ENCODE measurements at regions not wholly inside any gene's neighbourhood (a gene's known extent, or its start where the extent isn't known, plus 50 kb on each side); places are given as distances from the start of the nearest gene placed in this dataset.

DNA sequence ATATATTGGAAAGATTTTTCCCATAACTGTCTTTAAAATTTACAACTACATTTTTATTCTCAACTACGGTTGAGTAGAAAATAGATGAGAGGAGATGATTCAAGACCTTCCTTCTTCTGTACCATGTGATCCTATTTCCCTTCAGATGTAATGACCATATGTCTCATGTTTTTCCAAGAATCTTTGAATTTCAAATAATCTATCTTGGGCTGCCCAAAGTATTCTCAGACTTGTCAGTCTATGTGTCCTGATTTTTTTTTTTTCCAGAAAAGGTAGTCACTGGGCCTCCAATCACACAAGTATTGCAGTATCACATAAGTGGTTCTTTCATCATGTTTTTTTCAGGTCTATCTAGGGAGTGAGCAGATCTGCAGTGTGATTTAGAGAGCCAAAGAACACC lies 392.4 kb downstream of the RFC3 start:
- Histone ChIP-seq H3K9me3 (replicated peaks in 1 of 2; ENCODE audit: control insufficient read depth in 2 of 2, insufficient read depth in 1 of 2, low read depth in 1 of 2, low read length in 2 of 2) (no peaks in the 10 kb centered on the region), H2BK15ac (ENCODE audit: low read length) (no peak overlapping the region), H3K79me1 (ENCODE audit: low read depth, low read length) (no peaks in the 10 kb centered on the region), H4K8ac (ENCODE audit: low read depth, low read length) (no peak overlapping the region), H2AFZ (ENCODE audit: low read length) (no peak overlapping the region), H3K23ac (ENCODE audit: low read depth, low read length, poor library complexity) (no peak overlapping the region), H3K18ac (ENCODE audit: low read length) (no peak overlapping the region), H3K27me3 (ENCODE audit: control insufficient read depth in 3 of 3, insufficient read depth in 3 of 3, low read depth in 1 of 3, low read length in 3 of 3) (peaks cover 0 to under 1% (median 0%) of the 10 kb centered on the region in 3 experiments), H3K27ac (replicated peaks; ENCODE audit: low read length) (no peak overlapping the region), H3K4me2 (ENCODE audit: insufficient read depth, low read length, poor library complexity, severe bottlenecking) (no peak overlapping the region), H3K4me1 (ENCODE audit: control insufficient read depth in 2 of 2, insufficient read depth in 1 of 2, low read depth in 1 of 2, low read length in 2 of 2) (no peaks in the 10 kb centered on the region), H3K14ac (ENCODE audit: low read length) (no peak overlapping the region), H3K4ac (ENCODE audit: low read length) (no peak overlapping the region), H3K36me3 (replicated peaks in 1 of 2; ENCODE audit: control insufficient read depth in 2 of 2, insufficient read depth in 2 of 2, low read length in 2 of 2) (no peaks in the 10 kb centered on the region), H4K91ac (ENCODE audit: low read depth, low read length, poor library complexity) (no peak overlapping the region), H2BK120ac (ENCODE audit: low read depth, low read length) (no peak overlapping the region), H3K4me3 (ENCODE audit: low read length in 2 of 2) (no peak overlapping the region), H2AK5ac (ENCODE audit: low read depth, low read length) (no peak overlapping the region), H2BK5ac (ENCODE audit: low read length) (no peak overlapping the region), H3K9ac (ENCODE audit: low read depth, low read length, poor library complexity) (no peak overlapping the region), H2BK12ac (ENCODE audit: low read length) (no peak overlapping the region)
- no CpG with 5 or more reads among the region's 1 CpG for WGBS, 2 donors (ENCODE audit: extremely low coverage in 2 of 2, insufficient read length in 2 of 2, insufficient replicate concordance in 1 of 2)
- no peak for DNase-seq (ENCODE audit: low spot score)

DNA sequence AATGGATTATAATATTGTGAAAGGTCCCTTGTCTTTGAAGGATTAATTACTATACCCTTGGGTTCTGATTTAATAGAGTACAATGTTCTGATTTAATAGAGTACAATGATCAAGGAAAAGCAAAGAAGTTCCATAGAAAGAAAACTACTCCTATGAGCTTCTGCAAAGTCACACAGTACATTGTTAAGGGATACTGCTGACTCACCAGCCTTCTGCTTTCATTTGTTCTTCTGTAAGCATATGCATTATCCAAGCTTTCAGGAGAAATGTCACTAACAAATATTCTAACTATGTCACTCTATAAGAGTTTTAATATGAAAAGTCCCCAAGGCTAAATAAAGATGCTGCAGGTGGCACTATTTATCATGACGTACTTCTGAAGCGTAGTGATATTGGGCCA lies 396.7 kb downstream of the RFC3 start:
- Histone ChIP-seq H2AK5ac (ENCODE audit: low read depth, low read length) (no peak overlapping the region), H3K4me2 (ENCODE audit: insufficient read depth, low read length, poor library complexity, severe bottlenecking) (no peak overlapping the region), H3K4me1 (ENCODE audit: control insufficient read depth in 2 of 2, insufficient read depth in 1 of 2, low read depth in 1 of 2, low read length in 2 of 2) (no peaks in the 10 kb centered on the region), H3K79me1 (ENCODE audit: low read depth, low read length) (no peaks in the 10 kb centered on the region), H3K14ac (ENCODE audit: low read length) (no peak overlapping the region), H3K36me3 (replicated peaks in 1 of 2; ENCODE audit: control insufficient read depth in 2 of 2, insufficient read depth in 2 of 2, low read length in 2 of 2) (no peaks in the 10 kb centered on the region), H3K9ac (ENCODE audit: low read depth, low read length, poor library complexity) (no peak overlapping the region), H3K4ac (ENCODE audit: low read length) (no peak overlapping the region), H3K27me3 (ENCODE audit: control insufficient read depth in 3 of 3, insufficient read depth in 3 of 3, low read depth in 1 of 3, low read length in 3 of 3) (peaks cover 0 to 3% (median 0%) of the 10 kb centered on the region in 3 experiments), H2BK12ac (ENCODE audit: low read length) (no peak overlapping the region), H2AFZ (ENCODE audit: low read length) (no peak overlapping the region), H2BK15ac (ENCODE audit: low read length) (no peak overlapping the region), H3K23ac (ENCODE audit: low read depth, low read length, poor library complexity) (no peak overlapping the region), H2BK5ac (ENCODE audit: low read length) (no peak overlapping the region), H3K4me3 (ENCODE audit: low read length in 2 of 2) (no peak overlapping the region), H3K27ac (replicated peaks; ENCODE audit: low read length) (no peak overlapping the region), H4K91ac (ENCODE audit: low read depth, low read length, poor library complexity) (no peak overlapping the region), H3K18ac (ENCODE audit: low read length) (no peak overlapping the region), H4K8ac (ENCODE audit: low read depth, low read length) (no peak overlapping the region), H3K9me3 (replicated peaks in 1 of 2; ENCODE audit: control insufficient read depth in 2 of 2, insufficient read depth in 1 of 2, low read depth in 1 of 2, low read length in 2 of 2) (no peaks in the 10 kb centered on the region), H2BK120ac (ENCODE audit: low read depth, low read length) (no peak overlapping the region)
- no peak for DNase-seq (ENCODE audit: low spot score)
- whole genome bisulfite sequencing, 2 donors (ENCODE audit: extremely low coverage in 2 of 2, insufficient read length in 2 of 2, insufficient replicate concordance in 1 of 2): no CpG with 5 or more reads among the region's 2 CpGs

DNA sequence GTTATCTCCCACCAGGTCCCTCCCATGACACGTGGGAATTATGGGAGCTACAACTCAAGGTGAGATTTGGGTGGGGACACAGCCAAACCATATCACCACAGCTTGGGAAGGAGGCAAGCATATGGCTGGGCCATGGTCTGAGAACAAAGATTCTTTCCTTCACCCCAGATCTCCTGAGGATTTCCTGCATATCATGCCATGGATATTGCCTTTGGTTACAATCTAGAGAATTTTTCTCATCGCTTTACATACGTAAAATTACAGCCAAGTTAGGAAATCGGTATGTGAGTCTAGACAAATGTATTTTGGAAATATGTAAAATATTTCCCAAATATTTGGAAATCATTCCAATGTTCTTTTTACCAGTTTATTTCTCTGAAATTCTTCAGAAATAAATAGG lies 398.3 kb downstream of the RFC3 start:
- H2BK5ac ChIP-seq (ENCODE audit: low read length): no peak overlapping the region
- peaks cover 0 to 3% (median 0%) of the 10 kb centered on the region in 3 experiments for H3K27me3 ChIP-seq (ENCODE audit: control insufficient read depth in 3 of 3, insufficient read depth in 3 of 3, low read depth in 1 of 3, low read length in 3 of 3)
- no CpG with 5 or more reads among the region's 4 CpGs for WGBS, 2 donors (ENCODE audit: extremely low coverage in 2 of 2, insufficient read length in 2 of 2, insufficient replicate concordance in 1 of 2)
- no peak overlapping the region for H2AK5ac ChIP-seq (ENCODE audit: low read depth, low read length)
- no peak overlapping the region for H3K4me2 ChIP-seq (ENCODE audit: insufficient read depth, low read length, poor library complexity, severe bottlenecking)
- H2BK12ac ChIP-seq (ENCODE audit: low read length): no peak overlapping the region
- H3K18ac ChIP-seq (ENCODE audit: low read length): no peak overlapping the region
- no peak for DNase-seq (ENCODE audit: low spot score)
- H3K4ac ChIP-seq (ENCODE audit: low read length): no peak overlapping the region
- H3K4me1 ChIP-seq (ENCODE audit: control insufficient read depth in 2 of 2, insufficient read depth in 1 of 2, low read depth in 1 of 2, low read length in 2 of 2): no peaks in the 10 kb centered on the region
- no peaks in the 10 kb centered on the region for H3K9me3 ChIP-seq (replicated peaks in 1 of 2; ENCODE audit: control insufficient read depth in 2 of 2, insufficient read depth in 1 of 2, low read depth in 1 of 2, low read length in 2 of 2)
- H3K9ac ChIP-seq (ENCODE audit: low read depth, low read length, poor library complexity): no peak overlapping the region
- no peak overlapping the region for H4K8ac ChIP-seq (ENCODE audit: low read depth, low read length)
- no peak overlapping the region for H3K23ac ChIP-seq (ENCODE audit: low read depth, low read length, poor library complexity)
- no peak overlapping the region for H3K27ac ChIP-seq (replicated peaks; ENCODE audit: low read length)
- no peak overlapping the region for H2AFZ ChIP-seq (ENCODE audit: low read length)
- H3K14ac ChIP-seq (ENCODE audit: low read length): no peak overlapping the region
- H3K4me3 ChIP-seq (ENCODE audit: low read length in 2 of 2): no peak overlapping the region
- H3K79me1 ChIP-seq (ENCODE audit: low read depth, low read length): no peaks in the 10 kb centered on the region
- H2BK15ac ChIP-seq (ENCODE audit: low read length): no peak overlapping the region
- H4K91ac ChIP-seq (ENCODE audit: low read depth, low read length, poor library complexity): no peak overlapping the region
- H3K36me3 ChIP-seq (replicated peaks in 1 of 2; ENCODE audit: control insufficient read depth in 2 of 2, insufficient read depth in 2 of 2, low read length in 2 of 2): no peaks in the 10 kb centered on the region
- no peak overlapping the region for H2BK120ac ChIP-seq (ENCODE audit: low read depth, low read length)

DNA sequence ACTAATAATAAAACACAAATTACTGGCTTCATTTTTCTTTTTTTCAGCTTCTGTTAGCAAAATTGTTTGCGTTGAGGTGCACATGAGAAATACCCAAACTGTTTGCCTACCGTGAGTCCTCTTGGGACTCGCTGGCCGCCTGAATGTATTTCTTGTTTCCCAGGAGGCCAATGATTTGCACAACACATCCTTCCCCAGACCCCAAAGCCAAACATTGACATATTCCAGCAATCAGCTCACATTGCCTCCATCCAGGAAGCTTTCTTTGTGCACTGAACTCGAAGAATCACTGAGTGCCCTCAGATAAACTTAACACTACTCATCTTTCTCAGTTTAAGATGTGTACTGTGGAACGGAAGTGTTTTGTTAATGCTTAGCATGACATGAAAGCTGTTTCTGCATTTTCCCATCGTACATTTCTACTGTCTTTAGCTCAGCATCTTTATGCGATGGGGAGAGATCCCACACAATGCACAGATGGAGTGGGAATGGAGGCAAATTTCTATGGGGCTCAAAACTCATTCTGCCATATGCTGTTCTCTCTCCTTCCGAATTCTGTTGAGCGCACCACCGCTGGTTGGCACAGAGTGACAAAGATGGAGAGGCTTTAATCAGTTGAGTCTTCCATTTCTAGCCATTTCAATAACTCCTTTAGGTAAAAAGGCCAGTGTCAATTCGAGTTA lies 399.5 kb downstream of the RFC3 start:
- H3K79me1 ChIP-seq (ENCODE audit: low read depth, low read length): no peaks in the 10 kb centered on the region
- WGBS, 2 donors (ENCODE audit: extremely low coverage in 2 of 2, insufficient read length in 2 of 2, insufficient replicate concordance in 1 of 2): no CpG with 5 or more reads among the region's 12 CpGs
- peaks cover 0 to 3% (median 0%) of the 10 kb centered on the region in 3 experiments for H3K27me3 ChIP-seq (ENCODE audit: control insufficient read depth in 3 of 3, insufficient read depth in 3 of 3, low read depth in 1 of 3, low read length in 3 of 3)
- H3K23ac ChIP-seq (ENCODE audit: low read depth, low read length, poor library complexity): no peak overlapping the region
- no peak overlapping the region for H2AFZ ChIP-seq (ENCODE audit: low read length)
- H2AK5ac ChIP-seq (ENCODE audit: low read depth, low read length): no peak overlapping the region
- H4K91ac ChIP-seq (ENCODE audit: low read depth, low read length, poor library complexity): no peak overlapping the region
- H2BK12ac ChIP-seq (ENCODE audit: low read length): no peak overlapping the region
- H3K4me3 ChIP-seq (ENCODE audit: low read length in 2 of 2): no peak overlapping the region
- H3K4me1 ChIP-seq (ENCODE audit: control insufficient read depth in 2 of 2, insufficient read depth in 1 of 2, low read depth in 1 of 2, low read length in 2 of 2): no peaks in the 10 kb centered on the region
- H4K8ac ChIP-seq (ENCODE audit: low read depth, low read length): no peak overlapping the region
- H3K9me3 ChIP-seq (replicated peaks in 1 of 2; ENCODE audit: control insufficient read depth in 2 of 2, insufficient read depth in 1 of 2, low read depth in 1 of 2, low read length in 2 of 2): no peaks in the 10 kb centered on the region
- no peaks in the 10 kb centered on the region for H3K36me3 ChIP-seq (replicated peaks in 1 of 2; ENCODE audit: control insufficient read depth in 2 of 2, insufficient read depth in 2 of 2, low read length in 2 of 2)
- H2BK120ac ChIP-seq (ENCODE audit: low read depth, low read length): no peak overlapping the region
- no peak overlapping the region for H2BK5ac ChIP-seq (ENCODE audit: low read length)
- no peak overlapping the region for H3K9ac ChIP-seq (ENCODE audit: low read depth, low read length, poor library complexity)
- DNase-seq (ENCODE audit: low spot score): no peak
- H3K18ac ChIP-seq (ENCODE audit: low read length): no peak overlapping the region
- H2BK15ac ChIP-seq (ENCODE audit: low read length): no peak overlapping the region
- no peak overlapping the region for H3K4ac ChIP-seq (ENCODE audit: low read length)
- H3K14ac ChIP-seq (ENCODE audit: low read length): no peak overlapping the region
- no peak overlapping the region for H3K27ac ChIP-seq (replicated peaks; ENCODE audit: low read length)
- no peak overlapping the region for H3K4me2 ChIP-seq (ENCODE audit: insufficient read depth, low read length, poor library complexity, severe bottlenecking)

Data from neuronal stem cell (in vitro differentiated cells).